ENCODE measurements at regions not wholly inside any gene's neighbourhood (a gene's known extent, or its start where the extent isn't known, plus 50 kb on each side); places are given as distances from the start of the nearest gene placed in this dataset.

DNA sequence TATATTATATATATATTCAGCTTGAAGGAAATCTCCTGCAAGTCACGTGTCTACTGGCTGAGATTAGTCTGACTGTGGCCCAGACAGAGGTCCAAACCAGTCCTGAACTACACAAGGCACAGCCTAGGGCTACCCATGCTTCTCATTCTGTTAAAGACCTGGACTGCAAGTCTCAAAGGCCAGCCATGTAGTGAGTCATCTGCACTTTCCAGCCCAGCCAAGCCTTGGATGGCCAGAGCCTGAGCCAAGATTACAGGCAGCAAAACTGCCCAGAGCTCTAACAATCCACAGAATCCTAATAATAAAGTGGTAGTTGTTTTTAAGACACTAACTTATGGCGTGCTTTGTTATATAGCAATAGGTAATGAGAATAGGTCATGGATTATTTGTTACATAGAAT, 259.6 kb downstream of the SS18 start:
- TF ChIP-seq POLR2A (IDR thresholded peaks at IDR 0.05; ENCODE audit: low read length) (no peak), GATA1 (IDR thresholded peaks at IDR 0.05; ENCODE audit: low read depth, low read length) (no peak)
